ENCODE measurements at regions not wholly inside any gene's neighbourhood (a gene's known extent, or its start where the extent isn't known, plus 50 kb on each side); places are given as distances from the start of the nearest gene placed in this dataset.
A peak's percentile ranks its signal among the peaks of the same experiment; 100 is the strongest.

- Histone ChIP-seq H3K4me1 (ENCODE audit: low read depth, poor library complexity, severe bottlenecking) (peaks cover 25% of the 10 kb centered on the region), H3K27me3 (ENCODE audit: insufficient read depth, low read depth) (no peaks in the 10 kb centered on the region; the same call in 1 of the 2 replicates), H3K27ac (no peak overlapping the region), H3K4me3 (IDR thresholded peaks at IDR 0.05; ENCODE audit: insufficient read depth, low read depth, low read length) (no peak overlapping the region), H3K36me3 (ENCODE audit: insufficient read depth) (no peaks in the 10 kb centered on the region), H3K9ac (no peak overlapping the region), H3K4me2 (peak overlapping the region; percentile 18), H4K20me1 (ENCODE audit: insufficient read depth) (no peaks in the 10 kb centered on the region), H3K79me2 (ENCODE audit: insufficient read depth, low read depth) (no peaks in the 10 kb centered on the region), H2AFZ (ENCODE audit: low read depth) (no peak overlapping the region)
- TF ChIP-seq CTCF (conservative IDR thresholded peaks at IDR 0.05; ENCODE audit: low read depth, low read length), result no peak
Observed at GRCh38 chr9:78707080-78707479, 410.2 kb downstream of the PSAT1 start.

- no peaks in the 10 kb centered on the region; the same call in 1 of the 2 replicates for H3K27me3 ChIP-seq (ENCODE audit: insufficient read depth, low read depth)
- no peak overlapping the region for H3K4me3 ChIP-seq (IDR thresholded peaks at IDR 0.05; ENCODE audit: insufficient read depth, low read depth, low read length)
- no peaks in the 10 kb centered on the region for H3K36me3 ChIP-seq (ENCODE audit: insufficient read depth)
- H3K9ac ChIP-seq, result no peak overlapping the region
- H3K4me2 ChIP-seq, result peak overlapping the region; percentile 18; the same call in 1 of the 2 replicates
- no peak overlapping the region for H2AFZ ChIP-seq (ENCODE audit: low read depth)
- H3K27ac ChIP-seq, result no peak overlapping the region
- H4K20me1 ChIP-seq (ENCODE audit: insufficient read depth), result no peaks in the 10 kb centered on the region
- H3K4me1 ChIP-seq (ENCODE audit: low read depth, poor library complexity, severe bottlenecking), result peaks cover 25% of the 10 kb centered on the region
- TF ChIP-seq CTCF (conservative IDR thresholded peaks at IDR 0.05; ENCODE audit: low read depth, low read length), result no peak
- no peaks in the 10 kb centered on the region for H3K79me2 ChIP-seq (ENCODE audit: insufficient read depth, low read depth)
Observed at GRCh38 chr9:78707481-78707991, 410.6 kb downstream of the PSAT1 start.

- Histone ChIP-seq H3K36me3 (ENCODE audit: insufficient read depth) (no peaks in the 10 kb centered on the region), H3K27me3 (ENCODE audit: insufficient read depth, low read depth) (no peaks in the 10 kb centered on the region), H3K9ac (no peak overlapping the region), H3K4me1 (ENCODE audit: low read depth, poor library complexity, severe bottlenecking) (peaks cover 30% of the 10 kb centered on the region), H3K79me2 (ENCODE audit: insufficient read depth, low read depth) (no peaks in the 10 kb centered on the region), H3K4me3 (IDR thresholded peaks at IDR 0.05; ENCODE audit: insufficient read depth, low read depth, low read length) (no peak overlapping the region), H3K4me2 (peak overlapping the region; percentile 48), H2AFZ (ENCODE audit: low read depth) (no peak overlapping the region), H3K27ac (no peak overlapping the region), H4K20me1 (ENCODE audit: insufficient read depth) (no peaks in the 10 kb centered on the region)
- TF ChIP-seq CTCF (conservative IDR thresholded peaks at IDR 0.05; ENCODE audit: low read depth, low read length), result no peak
Observed at GRCh38 chr9:78712903-78713613, 416.1 kb downstream of the PSAT1 start.

- Histone ChIP-seq H3K36me3 (ENCODE audit: insufficient read depth) (no peaks in the 10 kb centered on the region), H3K27ac (peak overlapping the region; percentile 7; the same call in 1 of the 2 replicates), H3K4me1 (ENCODE audit: low read depth, poor library complexity, severe bottlenecking) (peaks cover 23% of the 10 kb centered on the region), H3K27me3 (ENCODE audit: insufficient read depth, low read depth) (no peaks in the 10 kb centered on the region), H4K20me1 (ENCODE audit: insufficient read depth) (no peaks in the 10 kb centered on the region), H3K9ac (no peak overlapping the region), H3K4me2 (peak overlapping the region; percentile 48), H2AFZ (ENCODE audit: low read depth) (no peak overlapping the region), H3K4me3 (IDR thresholded peaks at IDR 0.05; ENCODE audit: insufficient read depth, low read depth, low read length) (no peak overlapping the region), H3K79me2 (ENCODE audit: insufficient read depth, low read depth) (no peaks in the 10 kb centered on the region)
- no peak for TF ChIP-seq CTCF (conservative IDR thresholded peaks at IDR 0.05; ENCODE audit: low read depth, low read length)
Observed at GRCh38 chr9:78713614-78714405, 416.9 kb downstream of the PSAT1 start.

All from KMS-11 (cell line).